Endodermal cell (in vitro differentiated cells): ENCODE measurements at regions not wholly inside any gene's neighbourhood (a gene's known extent, or its start where the extent isn't known, plus 50 kb on each side); places are given as distances from the start of the nearest gene placed in this dataset.

ENCODE experiments used
- DNase-seq: peaks from one replicate; pipeline ENCODE4 v3.0.0-alpha.2; 2017
- H3K27ac ChIP-seq: 2 replicates; pipeline ENCODE4 v1.5.1; 2013; ENCODE audit warnings: mild to moderate bottlenecking, low read depth, low read length, moderate library complexity
- H3K27me3 ChIP-seq: 2 replicates; pipeline ENCODE4 v1.6.1; 2013; ENCODE audit warnings: mild to moderate bottlenecking, low read length, moderate library complexity; ENCODE audit not compliant: insufficient read depth, control insufficient read depth, poor library complexity, severe bottlenecking
- H3K36me3 ChIP-seq: 2 replicates; pipeline ENCODE4 v1.7.0; 2013; ENCODE audit warnings: mild to moderate bottlenecking, low read length, moderate library complexity; ENCODE audit not compliant: control insufficient read depth, insufficient read depth
- H3K4me1 ChIP-seq: one replicate; pipeline ENCODE4 v1.7.0; 2013; ENCODE audit warnings: low read length; ENCODE audit not compliant: control insufficient read depth, insufficient read depth
- H3K4me3 ChIP-seq: 2 replicates; pipeline ENCODE4 v1.5.1; 2013; ENCODE audit warnings: mild to moderate bottlenecking, low read length, moderate library complexity
- H3K9ac ChIP-seq: 2 replicates; pipeline ENCODE4 v1.6.1; 2013; ENCODE audit warnings: mild to moderate bottlenecking, low read length, moderate library complexity; ENCODE audit not compliant: poor library complexity, severe bottlenecking; ENCODE audit errors: extremely low read depth
- H3K9me3 ChIP-seq: 2 replicates; pipeline ENCODE4 v1.6.1; 2013; ENCODE audit warnings: mild to moderate bottlenecking, low read length, moderate library complexity; ENCODE audit not compliant: control insufficient read depth
- H3K27ac Mint-ChIP-seq: 2 replicates; pipeline ENCODE4 v1.8.0; 2020; ENCODE audit warnings: mixed read lengths
- H3K27me3 Mint-ChIP-seq: 2 replicates; pipeline ENCODE4 v1.8.0; 2021; ENCODE audit warnings: mild to moderate bottlenecking, mixed read lengths; ENCODE audit not compliant: insufficient read depth
- H3K36me3 Mint-ChIP-seq: 2 replicates; pipeline ENCODE4 v1.8.0; 2020; ENCODE audit warnings: low read depth, mixed read lengths
- H3K4me1 Mint-ChIP-seq: 2 replicates; pipeline ENCODE4 v1.8.0; 2020; ENCODE audit warnings: mixed read lengths
- H3K4me3 Mint-ChIP-seq: 2 replicates; pipeline ENCODE4 v1.8.0; 2020; ENCODE audit warnings: mild to moderate bottlenecking, moderate library complexity, mixed read lengths
- H3K9me3 Mint-ChIP-seq: 2 replicates; pipeline ENCODE4 v1.8.0; 2020; ENCODE audit warnings: mild to moderate bottlenecking, mixed read lengths
- CTCF ChIP-seq: fragments of 200-600 bp; sonication (generic); conservative IDR thresholded peaks from 2 replicates; pipeline ENCODE4 v1.5.0; 2021; ENCODE audit warnings: antibody characterized with exemption, mild to moderate bottlenecking
- WGBS, 2 experiments: methylation state at CpG; one replicate each; pipeline versions ENCODE4 v1.1.5 to v1.1.7; 2013; ENCODE audit warnings: missing lambda C conversion rate in 2 of 2, mixed read lengths in 1 of 2; ENCODE audit not compliant: insufficient coverage in 1 of 2, insufficient read length in 1 of 2; 5-methylcytosine and 5-hydroxymethylcytosine counted together

- TF ChIP-seq CTCF = no peak
- H3K4me1 ChIP-seq = no peaks in the 10 kb centered on the region
- H3K27ac Mint-ChIP-seq = no peak overlapping the region
- 79% methylated on average over 1 of the region's 1 CpG; no CpG with 5 or more reads in 1 of the 2 experiments for WGBS, 2 experiments
- H3K4me3 Mint-ChIP-seq = no peak overlapping the region
- peaks cover 5% of the 10 kb centered on the region for H3K9me3 Mint-ChIP-seq
- no peaks in the 10 kb centered on the region for H3K27me3 ChIP-seq
- no peak for DNase-seq
- H3K27ac ChIP-seq = no peak overlapping the region
- no peaks in the 10 kb centered on the region for H3K9me3 ChIP-seq
- no peak overlapping the region for H3K4me3 ChIP-seq
- H3K36me3 Mint-ChIP-seq = no peaks in the 10 kb centered on the region
- H3K27me3 Mint-ChIP-seq = no peaks in the 10 kb centered on the region
- peaks cover 9% of the 10 kb centered on the region for H3K4me1 Mint-ChIP-seq
- no peak overlapping the region for H3K9ac ChIP-seq
- no peaks in the 10 kb centered on the region for H3K36me3 ChIP-seq
Observed at GRCh38 chr15:95009635-95010034, 778.3 kb downstream of the MCTP2 start.

- Mint-ChIP-seq H3K27ac (no peak overlapping the region), H3K4me1 (peaks cover 20% of the 10 kb centered on the region), H3K27me3 (no peaks in the 10 kb centered on the region), H3K36me3 (no peaks in the 10 kb centered on the region), H3K9me3 (peaks cover 3% of the 10 kb centered on the region), H3K4me3 (no peak overlapping the region)
- no peaks in the 10 kb centered on the region for H3K36me3 ChIP-seq
- no peaks in the 10 kb centered on the region for H3K27me3 ChIP-seq
- no peaks in the 10 kb centered on the region for H3K4me1 ChIP-seq
- H3K4me3 ChIP-seq = no peak overlapping the region
- H3K9me3 ChIP-seq = no peaks in the 10 kb centered on the region
- no peak for TF ChIP-seq CTCF
- DNase-seq = no peak
- H3K9ac ChIP-seq = no peak overlapping the region
- no peak overlapping the region for H3K27ac ChIP-seq
Observed at GRCh38 chr15:95013381-95013780, 782.0 kb downstream of the MCTP2 start.

- Histone ChIP-seq H3K27me3 (no peaks in the 10 kb centered on the region), H3K9me3 (no peaks in the 10 kb centered on the region), H3K36me3 (no peaks in the 10 kb centered on the region), H3K4me1 (no peaks in the 10 kb centered on the region), H3K9ac (no peak overlapping the region), H3K27ac (no peak overlapping the region), H3K4me3 (no peak overlapping the region)
- Mint-ChIP-seq H3K27me3 (no peaks in the 10 kb centered on the region), H3K4me3 (no peak overlapping the region), H3K27ac (no peak overlapping the region), H3K36me3 (no peaks in the 10 kb centered on the region), H3K9me3 (peaks cover 4% of the 10 kb centered on the region), H3K4me1 (peaks cover 21% of the 10 kb centered on the region)
- TF ChIP-seq CTCF = no peak
- no peak for DNase-seq
- WGBS, 2 experiments = 93 to 100% methylated on average over 2 of the region's 2 CpGs
Observed at GRCh38 chr15:95016511-95017229, 785.3 kb downstream of the MCTP2 start.
